ENCODE measurements at regions not wholly inside any gene's neighbourhood (a gene's known extent, or its start where the extent isn't known, plus 50 kb on each side); places are given as distances from the start of the nearest gene placed in this dataset.

DNA sequence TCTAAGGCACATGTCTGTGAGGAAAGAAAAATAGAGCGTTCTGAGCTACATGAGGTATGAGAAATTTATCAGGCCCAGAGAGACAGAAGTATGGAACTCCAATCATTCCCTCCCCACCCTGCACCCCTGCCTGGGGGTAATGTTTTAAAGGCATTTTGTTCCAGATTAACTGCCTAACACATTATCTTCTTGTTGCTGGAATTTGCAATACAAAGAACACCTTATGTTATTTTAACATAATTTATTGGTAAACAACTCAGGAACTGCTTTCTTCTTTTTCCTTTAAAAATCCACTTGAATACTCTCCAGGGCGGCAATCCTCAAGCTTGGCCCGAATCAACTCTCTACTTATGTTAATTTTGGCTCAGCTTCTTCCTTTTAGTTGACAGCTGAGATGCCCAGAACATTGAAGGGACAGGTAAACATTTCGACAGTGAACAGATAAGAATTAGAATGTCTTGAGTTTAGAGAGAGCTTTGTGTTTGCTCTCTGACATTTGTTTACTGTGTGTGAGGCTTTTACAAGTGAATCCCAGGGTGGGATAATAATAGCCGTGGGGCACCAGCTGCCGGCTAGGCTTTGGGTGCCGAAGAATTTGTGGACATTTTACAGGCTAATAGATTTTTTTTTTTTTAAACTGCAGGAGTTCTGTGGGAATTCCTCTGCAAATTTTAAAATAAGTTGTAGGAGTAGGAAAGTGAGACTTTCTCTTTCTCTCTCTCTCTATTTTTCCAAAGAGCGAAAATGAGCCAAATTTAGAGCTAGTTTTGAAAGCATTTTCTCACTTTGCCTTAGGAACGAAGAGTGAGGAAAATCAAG is 96.4 kb upstream of the TAF11L2 start:
- TF ChIP-seq POLR2AphosphoS5 (IDR thresholded peaks at IDR 0.05; ENCODE audit: borderline replicate concordance, low read depth, low read length): no peak
- no peak for TF ChIP-seq EZH2 (IDR thresholded peaks at IDR 0.05)
- no peak for TF ChIP-seq FOXP2 (optimal IDR thresholded peaks at IDR 0.05; ENCODE audit: control extremely low read depth, extremely low read length, insufficient read depth)

All from SK-N-MC (cell line).